Testis (tissue), 2 donors: ENCODE measurements at regions not wholly inside any gene's neighbourhood (a gene's known extent, or its start where the extent isn't known, plus 50 kb on each side); places are given as distances from the start of the nearest gene placed in this dataset.

Experiments
- DNase-seq: peaks from one replicate; pipeline ENCODE4 v3.0.0-alpha.2; 2019
- H3K27ac ChIP-seq, 2 donors: fragments of 200-600 bp; sonication (generic); one replicate each; pipeline ENCODE4 v1.5.1; 2019
- H3K27me3 ChIP-seq: fragments of 200-600 bp; sonication (generic); one replicate; pipeline ENCODE4 v1.5.1; 2019
- H3K36me3 ChIP-seq: fragments of 200-600 bp; sonication (generic); one replicate; pipeline ENCODE4 v1.5.1; 2017; ENCODE audit warnings: low read depth; ENCODE audit errors: missing control alignments
- H3K4me1 ChIP-seq: fragments of 200-600 bp; sonication (generic); one replicate; pipeline ENCODE4 v1.5.1; 2019
- H3K4me3 ChIP-seq, 2 donors: fragments of 200-600 bp; sonication (generic); one replicate each; pipeline ENCODE4 v1.5.1; 2017 to 2019
- H3K9me3 ChIP-seq: fragments of 200-600 bp; sonication (generic); one replicate; pipeline ENCODE4 v1.5.1; 2017
- CTCF ChIP-seq, 3 experiments: fragments of 450-650 bp in 2 of 3; fragments of 200-600 bp in 1 of 3; sonication (generic) in 1 of 3; IDR thresholded peaks; one replicate each; pipeline ENCODE4 v1.5.1; 2016 to 2019; ENCODE audit warnings: antibody characterized with exemption in 3 of 3, mild to moderate bottlenecking in 2 of 3, moderate library complexity in 1 of 3
- POLR2A ChIP-seq: fragments of 450-650 bp; IDR thresholded peaks from one replicate; pipeline ENCODE4 v1.6.1; 2017; ENCODE audit warnings: antibody characterized with exemption, mild to moderate bottlenecking, moderate library complexity
- WGBS, 2 donors: methylation state at CpG; one replicate each; pipeline ENCODE4 v1.1.5; 2018; 5-methylcytosine and 5-hydroxymethylcytosine counted together
- intact Hi-C: fragments of 100-400 bp; cut with DNase I; formaldehyde crosslinking; loops from one replicate; pipeline ENCODE4 v1.15.1; 2023; ENCODE audit warnings: low total_unique reads

GRCh38 chr7:115233809-115234208 lies 311.9 kb downstream of the MDFIC start:
- 81 to 86% methylated on average over 3 of the region's 3 CpGs for WGBS, 2 donors

GRCh38 chr7:115232041-115232440 lies 310.1 kb downstream of the MDFIC start:
- DNase-seq = no peak
- Histone ChIP-seq H3K4me3 (no peak overlapping the region), H3K27me3 (no peaks in the 10 kb centered on the region), H3K4me1 (no peaks in the 10 kb centered on the region), H3K36me3 (no peaks in the 10 kb centered on the region), H3K27ac (no peak overlapping the region), H3K9me3 (no peaks in the 10 kb centered on the region)
- TF ChIP-seq POLR2A (no peak), CTCF (IDR thresholded peaks at IDR 0.05) (no peak)
- intact Hi-C loops = no loop called here
- 73 to 81% methylated on average over 3 of the region's 3 CpGs for whole genome bisulfite sequencing, 2 donors

More at GRCh38 chr7:115233809-115234208, 311.9 kb downstream of the MDFIC start:
- intact Hi-C loops = no loop called here
- TF ChIP-seq CTCF (IDR thresholded peaks at IDR 0.05) = no peak
- TF ChIP-seq POLR2A = no peak
- no peaks in the 10 kb centered on the region for H3K27me3 ChIP-seq
- no peak overlapping the region for H3K4me3 ChIP-seq
- H3K4me1 ChIP-seq = no peaks in the 10 kb centered on the region
- no peaks in the 10 kb centered on the region for H3K36me3 ChIP-seq
- DNase-seq = no peak
- H3K27ac ChIP-seq = no peak overlapping the region
- H3K9me3 ChIP-seq = no peaks in the 10 kb centered on the region

GRCh38 chr7:115230882-115231571 lies 309.1 kb downstream of the MDFIC start:
- TF ChIP-seq POLR2A (no peak), CTCF (IDR thresholded peaks at IDR 0.05) (no peak)
- intact Hi-C loops = no loop called here
- H3K4me3 ChIP-seq = no peak overlapping the region
- WGBS, 2 donors = 40 to 44% methylated on average over 1 of the region's 1 CpG
- H3K36me3 ChIP-seq = no peaks in the 10 kb centered on the region
- no peaks in the 10 kb centered on the region for H3K9me3 ChIP-seq
- no peak for DNase-seq
- no peak overlapping the region for H3K27ac ChIP-seq
- H3K4me1 ChIP-seq = no peaks in the 10 kb centered on the region
- H3K27me3 ChIP-seq = no peaks in the 10 kb centered on the region

- no peak for TF ChIP-seq CTCF (IDR thresholded peaks at IDR 0.05)
- TF ChIP-seq POLR2A = no peak
- Histone ChIP-seq H3K27ac (no peak overlapping the region), H3K9me3 (no peaks in the 10 kb centered on the region), H3K36me3 (no peaks in the 10 kb centered on the region), H3K27me3 (no peaks in the 10 kb centered on the region), H3K4me1 (no peaks in the 10 kb centered on the region), H3K4me3 (no peak overlapping the region)
- no peak for DNase-seq
- WGBS, 2 donors = 60 to 67% methylated on average over 8 of the region's 8 CpGs
- intact Hi-C loops = no loop called here
These were observed 307.7 kb downstream of the MDFIC start for GRCh38 chr7:115229401-115230105.
